Cardiac muscle cell (in vitro differentiated cells and primary cell): ENCODE measurements at regions not wholly inside any gene's neighbourhood (a gene's known extent, or its start where the extent isn't known, plus 50 kb on each side); places are given as distances from the start of the nearest gene placed in this dataset.
"Not testable (repeated sequence)": the region's sequence is repeated elsewhere in the genome, so short reads cannot be mapped to it uniquely, and the experiment has no call there.

Experiments used
- DNase-seq, 2 donors: peaks; one replicate each; pipeline versions ENCODE4 v3.0.0 to v3.0.0-alpha.2; 2010 to 2017; ENCODE audit warnings: low read depth in 1 of 2, low spot score in 1 of 2
- H3K27ac ChIP-seq: fragments of 200-600 bp; sonication (generic); 2 replicates; pipeline ENCODE4 v1.5.1; 2016
- H3K27me3 ChIP-seq: fragments of 200-600 bp; sonication (generic); 2 replicates; pipeline ENCODE4 v1.6.0; 2016; ENCODE audit warnings: control low read depth
- H3K36me3 ChIP-seq: fragments of 200-600 bp; sonication (generic); 2 replicates; pipeline ENCODE4 v1.5.1; 2016; ENCODE audit warnings: control low read depth
- H3K4me1 ChIP-seq: fragments of 200-600 bp; sonication (generic); 2 replicates; pipeline ENCODE4 v1.8.1; 2017; ENCODE audit warnings: low read depth, mild to moderate bottlenecking, mixed run types
- H3K4me3 ChIP-seq: fragments of 200-600 bp; sonication (generic); 2 replicates; pipeline ENCODE4 v1.5.1; 2016; ENCODE audit warnings: mild to moderate bottlenecking
- H3K9me3 ChIP-seq: fragments of 200-600 bp; sonication (generic); 2 replicates; pipeline ENCODE4 v1.5.1; 2017; ENCODE audit warnings: low read depth, mild to moderate bottlenecking, control low read depth
- TF ChIP-seq, protein P1 (sequence below): IDR thresholded peaks from 2 replicates; pipeline ENCODE4 v1.5.1; 2012; ENCODE audit warnings: low read depth, mild to moderate bottlenecking, low read length

DNA sequence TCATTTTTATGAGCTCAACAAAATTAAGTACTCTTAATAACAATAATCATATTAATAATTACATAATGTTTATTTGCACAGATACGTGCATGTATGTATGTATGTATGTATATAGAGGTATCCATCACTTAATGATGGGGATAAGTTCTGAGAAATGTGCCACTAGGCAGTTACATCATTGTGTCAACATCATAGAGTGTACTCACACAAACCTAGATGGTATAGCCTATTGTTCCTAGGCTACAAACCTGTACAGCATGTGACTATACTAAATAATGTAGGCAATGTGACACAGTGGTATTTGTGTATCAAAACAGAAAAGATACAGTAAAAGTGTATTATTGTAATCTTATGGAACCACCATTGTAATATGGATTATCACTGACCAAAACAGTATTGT lies 874.7 kb upstream of the GBE1 start:
- no peak overlapping the region for H3K27ac ChIP-seq

DNA sequence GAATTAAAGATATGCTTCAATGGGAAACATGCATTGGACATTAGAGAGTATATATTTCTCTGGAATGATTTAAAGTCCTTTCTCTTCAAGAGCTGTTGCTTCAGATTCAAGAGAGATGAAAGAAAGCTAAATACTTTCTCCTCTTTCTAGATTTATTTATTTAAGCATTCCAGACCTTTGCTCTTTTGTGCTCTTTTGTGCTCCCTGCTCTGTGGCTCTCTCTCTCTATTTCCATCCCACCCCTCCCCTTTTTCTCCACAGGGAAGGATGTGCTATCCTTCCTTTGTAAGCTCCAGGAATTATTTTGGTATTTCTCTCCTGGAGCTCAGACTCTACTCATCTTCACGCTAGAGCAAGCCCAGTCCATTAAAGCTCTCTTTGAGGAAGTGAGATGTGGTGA lies 871.9 kb upstream of the GBE1 start:
- Histone ChIP-seq H3K4me3 (no peak overlapping the region), H3K4me1 (no peaks in the 10 kb centered on the region), H3K36me3 (no peaks in the 10 kb centered on the region), H3K9me3 (no peaks in the 10 kb centered on the region), H3K27ac (no peak overlapping the region), H3K27me3 (no peaks in the 10 kb centered on the region)
- TF ChIP-seq, protein P1, sequence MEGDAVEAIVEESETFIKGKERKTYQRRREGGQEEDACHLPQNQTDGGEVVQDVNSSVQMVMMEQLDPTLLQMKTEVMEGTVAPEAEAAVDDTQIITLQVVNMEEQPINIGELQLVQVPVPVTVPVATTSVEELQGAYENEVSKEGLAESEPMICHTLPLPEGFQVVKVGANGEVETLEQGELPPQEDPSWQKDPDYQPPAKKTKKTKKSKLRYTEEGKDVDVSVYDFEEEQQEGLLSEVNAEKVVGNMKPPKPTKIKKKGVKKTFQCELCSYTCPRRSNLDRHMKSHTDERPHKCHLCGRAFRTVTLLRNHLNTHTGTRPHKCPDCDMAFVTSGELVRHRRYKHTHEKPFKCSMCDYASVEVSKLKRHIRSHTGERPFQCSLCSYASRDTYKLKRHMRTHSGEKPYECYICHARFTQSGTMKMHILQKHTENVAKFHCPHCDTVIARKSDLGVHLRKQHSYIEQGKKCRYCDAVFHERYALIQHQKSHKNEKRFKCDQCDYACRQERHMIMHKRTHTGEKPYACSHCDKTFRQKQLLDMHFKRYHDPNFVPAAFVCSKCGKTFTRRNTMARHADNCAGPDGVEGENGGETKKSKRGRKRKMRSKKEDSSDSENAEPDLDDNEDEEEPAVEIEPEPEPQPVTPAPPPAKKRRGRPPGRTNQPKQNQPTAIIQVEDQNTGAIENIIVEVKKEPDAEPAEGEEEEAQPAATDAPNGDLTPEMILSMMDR, result no peak
- DNase-seq, result no peak

More for the DNA sequence above, 874.7 kb upstream of the GBE1 start:
- Histone ChIP-seq H3K4me3 (no peak overlapping the region), H3K4me1 (no peaks in the 10 kb centered on the region), H3K9me3 (no peaks in the 10 kb centered on the region), H3K36me3 (no peaks in the 10 kb centered on the region), H3K27me3 (no peaks in the 10 kb centered on the region)
- DNase-seq, result no peak
- TF ChIP-seq, protein P1, result no peak

DNA sequence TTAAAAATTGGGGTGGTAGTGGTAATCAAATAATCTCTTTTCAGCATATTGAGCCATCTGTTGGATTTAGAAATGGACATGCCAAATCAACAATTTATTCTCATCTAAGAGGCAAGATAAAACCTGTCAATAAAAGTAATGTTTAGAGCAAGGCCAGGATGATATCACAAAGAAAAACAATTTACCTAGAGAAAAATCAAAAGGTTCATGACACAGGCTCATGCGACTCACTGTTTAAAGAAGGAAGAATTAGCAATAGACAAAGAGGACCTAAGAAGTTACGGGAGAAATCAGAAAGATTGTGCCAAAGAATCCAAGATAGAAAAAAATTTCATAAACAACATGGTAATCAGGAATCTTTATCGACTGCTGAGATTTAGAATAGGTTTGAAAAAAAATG lies 868.5 kb upstream of the GBE1 start:
- Histone ChIP-seq H3K4me3 (no peak overlapping the region), H3K36me3 (no peaks in the 10 kb centered on the region), H3K27me3 (no peaks in the 10 kb centered on the region), H3K27ac (no peak overlapping the region), H3K9me3 (no peaks in the 10 kb centered on the region), H3K4me1 (no peaks in the 10 kb centered on the region)
- no peak for DNase-seq
- TF ChIP-seq, protein P1, result no peak

DNA sequence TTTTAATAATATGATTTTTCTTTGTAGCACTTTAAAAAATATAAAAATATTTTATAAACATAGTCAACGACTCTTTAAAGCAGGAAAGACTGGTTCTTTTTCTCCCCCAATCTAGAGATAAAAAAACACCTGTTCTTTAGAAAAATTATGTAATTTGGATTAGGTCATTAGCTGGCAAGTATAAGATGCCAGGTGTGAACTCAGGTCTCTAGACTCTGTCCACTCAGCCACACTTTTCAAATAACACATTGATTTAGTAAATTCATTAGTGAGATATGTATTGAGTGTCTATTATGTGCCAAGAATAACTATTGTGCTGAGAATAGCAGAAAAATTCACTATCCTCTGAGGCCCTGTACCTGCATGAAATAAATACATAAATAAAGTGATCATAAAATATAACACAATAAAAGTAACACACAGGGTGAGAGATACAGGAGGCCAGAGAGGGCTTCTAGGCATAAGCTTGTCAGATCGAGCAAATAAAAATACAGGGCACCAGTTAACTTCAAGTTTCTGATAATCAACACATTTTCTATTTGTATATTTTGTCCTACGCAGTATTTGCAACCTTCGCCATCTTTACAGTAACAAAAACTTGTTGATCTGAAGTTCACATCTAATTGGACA lies 867.1 kb upstream of the GBE1 start:
- no peak overlapping the region for H3K4me3 ChIP-seq
- no peak for DNase-seq
- H3K9me3 ChIP-seq, result no peaks in the 10 kb centered on the region
- H3K27me3 ChIP-seq, result no peaks in the 10 kb centered on the region
- H3K4me1 ChIP-seq, result no peaks in the 10 kb centered on the region
- no peaks in the 10 kb centered on the region for H3K36me3 ChIP-seq
- TF ChIP-seq, protein P1, result no peak
- no peak overlapping the region for H3K27ac ChIP-seq

DNA sequence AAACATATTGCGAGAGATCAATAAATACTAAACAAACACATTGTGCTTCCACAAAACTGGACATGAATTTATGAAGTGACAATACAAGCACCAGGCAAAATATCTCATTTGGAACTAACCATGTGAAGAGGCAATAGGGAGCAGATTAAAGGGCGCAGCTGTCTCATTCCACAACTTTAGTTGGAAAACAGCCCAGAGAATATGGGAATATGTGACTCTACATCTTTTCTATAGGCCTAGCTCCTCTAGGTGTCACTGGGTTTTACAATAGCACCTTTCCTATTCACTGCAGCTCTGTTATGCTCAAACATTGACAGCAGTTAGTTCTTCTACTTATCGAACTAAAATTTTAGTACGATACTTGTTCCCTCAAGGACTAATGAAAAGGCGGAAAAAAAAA lies 866.3 kb upstream of the GBE1 start:
- Histone ChIP-seq H3K27ac (no peak overlapping the region), H3K9me3 (no peaks in the 10 kb centered on the region), H3K27me3 (no peaks in the 10 kb centered on the region), H3K36me3 (no peaks in the 10 kb centered on the region), H3K4me3 (no peak overlapping the region), H3K4me1 (no peaks in the 10 kb centered on the region)
- DNase-seq, result no peak
- TF ChIP-seq, protein P1, result no peak

DNA sequence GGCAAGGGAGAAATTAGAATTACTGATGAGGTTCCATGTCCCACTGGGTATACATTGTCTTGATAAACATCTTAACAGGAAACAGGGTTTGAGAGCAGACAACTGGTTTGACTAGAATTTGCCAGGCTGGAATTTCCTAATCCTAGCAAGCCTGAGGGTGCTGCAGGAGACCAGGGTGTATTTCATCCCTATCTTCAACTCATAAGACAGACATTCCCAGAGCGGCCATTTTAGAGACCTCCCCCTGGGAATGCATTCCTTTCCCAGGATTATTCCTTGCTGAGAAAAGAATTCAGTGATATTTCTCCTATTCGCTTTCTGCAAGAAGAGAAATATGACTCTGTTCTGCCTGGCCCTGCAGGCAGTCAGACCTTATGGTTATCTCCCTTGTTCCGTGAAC lies 859.3 kb upstream of the GBE1 start:
- not testable (repeated sequence) for H3K27ac ChIP-seq, H3K36me3 ChIP-seq, H3K4me3 ChIP-seq, H3K27me3 ChIP-seq, DNase-seq, H3K9me3 ChIP-seq, H3K4me1 ChIP-seq
